SK-N-SH (cell line): ENCODE measurements at regions not wholly inside any gene's neighbourhood (a gene's known extent, or its start where the extent isn't known, plus 50 kb on each side); places are given as distances from the start of the nearest gene placed in this dataset.

ENCODE experiments used
- CTCF ChIP-seq: fragments of 200-600 bp; sonication (generic); IDR thresholded peaks from 2 replicates; pipeline ENCODE4 v1.6.1; 2017; ENCODE audit warnings: antibody characterized with exemption, mild to moderate bottlenecking, moderate library complexity
- ELF1 ChIP-seq: IDR thresholded peaks from 2 replicates; pipeline ENCODE4 v1.4.0; 2012
- MXI1 ChIP-seq: IDR thresholded peaks from 2 replicates; pipeline ENCODE4 v1.6.1; 2012; ENCODE audit warnings: mild to moderate bottlenecking, low read depth, low read length, improper control_type of control experiment
- NFIC ChIP-seq: IDR thresholded peaks from 2 replicates; pipeline ENCODE4 v1.4.0; 2012; ENCODE audit warnings: borderline replicate concordance
- RCOR1 ChIP-seq: fragments of 150-350 bp; IDR thresholded peaks from 2 replicates; pipeline ENCODE4 v1.6.1; 2017; ENCODE audit warnings: antibody characterized with exemption, low read length
- RFX5 ChIP-seq: IDR thresholded peaks from 2 replicates; pipeline ENCODE4 v1.6.1; 2012; ENCODE audit warnings: mild to moderate bottlenecking, improper control_type of control experiment, low read length
- SIN3A ChIP-seq: IDR thresholded peaks from 2 replicates; pipeline ENCODE4 v1.6.1; 2012; ENCODE audit warnings: low read depth, mild to moderate bottlenecking, low read length, moderate library complexity, borderline replicate concordance
- SMC3 ChIP-seq: IDR thresholded peaks from 2 replicates; pipeline ENCODE4 v1.6.1; 2012; ENCODE audit warnings: low read depth, low read length, improper control_type of control experiment
- TAF1 ChIP-seq: IDR thresholded peaks from 2 replicates; pipeline ENCODE4 v1.6.1; 2012; ENCODE audit warnings: low read depth, mild to moderate bottlenecking, low read length, moderate library complexity, borderline replicate concordance
- TF ChIP-seq, protein P1 (sequence below): IDR thresholded peaks from 2 replicates; pipeline ENCODE4 v1.4.0; 2012; ENCODE audit warnings: low read depth

DNA sequence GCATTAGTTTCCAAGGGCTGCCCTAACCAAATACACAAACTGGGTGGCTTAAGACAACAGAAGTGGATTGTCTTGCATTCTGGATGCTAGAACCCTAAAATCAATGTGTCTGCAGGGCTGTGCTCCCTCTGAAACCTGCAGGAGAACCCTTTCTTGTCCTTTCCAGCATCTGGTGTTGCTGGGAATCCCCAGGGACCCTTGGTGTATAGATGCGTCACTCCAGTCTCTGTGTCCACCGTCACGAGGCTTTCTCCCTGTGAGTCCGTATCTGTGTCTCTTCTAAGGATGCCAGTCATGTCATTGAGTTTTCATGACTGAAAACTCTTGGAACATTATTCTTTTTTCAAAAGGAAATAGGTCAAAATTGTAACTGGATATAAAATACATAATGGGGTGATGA, 142.9 kb downstream of the RNASET2 start:
- TF ChIP-seq SMC3 (no peak), CTCF (no peak), SIN3A (no peak), RFX5 (no peak), TAF1 (no peak), ELF1 (no peak), MXI1 (no peak), NFIC (no peak), RCOR1 (no peak)
- TF ChIP-seq, protein P1, sequence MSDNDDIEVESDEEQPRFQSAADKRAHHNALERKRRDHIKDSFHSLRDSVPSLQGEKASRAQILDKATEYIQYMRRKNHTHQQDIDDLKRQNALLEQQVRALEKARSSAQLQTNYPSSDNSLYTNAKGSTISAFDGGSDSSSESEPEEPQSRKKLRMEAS: no peak
